Gastrocnemius medialis (tissue), 4 donors: ENCODE measurements at regions not wholly inside any gene's neighbourhood (a gene's known extent, or its start where the extent isn't known, plus 50 kb on each side); places are given as distances from the start of the nearest gene placed in this dataset.
"Not testable (repeated sequence)": the region's sequence is repeated elsewhere in the genome, so short reads cannot be mapped to it uniquely, and the experiment has no call there.

ENCODE experiments used
- ATAC-seq, 2 donors: fragments of 150-250 bp; one replicate each; pipeline ENCODE4 v1.9.1; 2016
- DNase-seq, 2 donors: peaks; one replicate each; pipeline ENCODE4 v3.0.0-alpha.2; 2019
- H3K27ac ChIP-seq, 4 donors: fragments of 200-600 bp; sonication (generic); 1 replicate in 1 of 4; 2 replicates in 3 of 4; pipeline ENCODE4 v1.5.1; 2016 to 2018; ENCODE audit warnings: mild to moderate bottlenecking in 2 of 4, moderate library complexity in 1 of 4
- H3K27me3 ChIP-seq, 3 donors: fragments of 200-600 bp; sonication (generic) in 2 of 3; 1 replicate in 1 of 3; 2 replicates in 2 of 3; pipeline versions ENCODE4 v1.5.1 to v1.6.0; 2016 to 2019; ENCODE audit warnings: mild to moderate bottlenecking in 1 of 3, moderate library complexity in 1 of 3
- H3K36me3 ChIP-seq, 2 donors: fragments of 200-600 bp; sonication (generic) in 1 of 2; one replicate each; pipeline ENCODE4 v1.5.1; 2017 to 2018
- H3K4me1 ChIP-seq, 2 donors: fragments of 200-600 bp; sonication (generic) in 1 of 2; one replicate each; pipeline ENCODE4 v1.5.1; 2016 to 2017; ENCODE audit warnings: mild to moderate bottlenecking in 2 of 2
- H3K4me3 ChIP-seq, 4 donors: fragments of 200-600 bp; sonication (generic) in 3 of 4; 1 replicate in 1 of 4; 2 replicates in 3 of 4; pipeline ENCODE4 v1.5.1; 2016 to 2019; ENCODE audit warnings: mild to moderate bottlenecking in 2 of 4
- H3K9me3 ChIP-seq, 3 donors: fragments of 200-600 bp; sonication (generic) in 2 of 3; 1 replicate in 1 of 3; 2 replicates in 2 of 3; pipeline ENCODE4 v1.5.1; 2016 to 2019
- CTCF ChIP-seq, 5 experiments: fragments of 450-650 bp in 3 of 5; fragments of 200-600 bp in 2 of 5; sonication (generic) in 2 of 5; IDR thresholded peaks in 4 of 5; conservative IDR thresholded peaks in 1 of 5; 1 replicate in 4 of 5; 2 replicates in 1 of 5; pipeline ENCODE4 v1.5.1; 2016 to 2019; ENCODE audit warnings: antibody characterized with exemption in 5 of 5, mild to moderate bottlenecking in 3 of 5, moderate library complexity in 3 of 5
- POLR2A ChIP-seq, 2 donors: fragments of 450-650 bp; IDR thresholded peaks; one replicate each; pipeline ENCODE4 v1.6.1; 2017; ENCODE audit warnings: antibody characterized with exemption in 2 of 2, mild to moderate bottlenecking in 2 of 2, moderate library complexity in 2 of 2
- in situ Hi-C, 4 donors: fragments of 200-750 bp; cut with MboI; loops; one replicate each; pipeline versions ENCODE4 v1.15.0 to v1.8.0; 2017; ENCODE audit warnings: low sequenced_read_pairs in 4 of 4
- intact Hi-C: fragments of 100-400 bp; cut with DNase I; formaldehyde crosslinking; loops from one replicate; pipeline ENCODE4 v1.15.1; 2023; ENCODE audit warnings: low total_unique reads

- TF ChIP-seq CTCF (IDR thresholded peaks at IDR 0.05 in 4 of 5, conservative IDR thresholded peaks at IDR 0.05 in 1 of 5) (no peak), POLR2A (IDR thresholded peaks at IDR 0.05) (no peak)
- in situ Hi-C loops: no loop called here
- no peaks in the 10 kb centered on the region for H3K4me1 ChIP-seq
- no peaks in the 10 kb centered on the region for H3K27me3 ChIP-seq
- H3K27ac ChIP-seq: no peak overlapping the region
- H3K9me3 ChIP-seq: no peaks in the 10 kb centered on the region
- ATAC-seq: no peak
- no peak for DNase-seq
- H3K36me3 ChIP-seq: no peaks in the 10 kb centered on the region
- intact Hi-C loops: no loop called here
- H3K4me3 ChIP-seq: no peak overlapping the region
These were observed 1712.7 kb downstream of the SLITRK5 start for GRCh38 chr13:89383891-89384290.

GRCh38 chr13:89393758-89394304, 1722.7 kb downstream of the SLITRK5 start:
- intact Hi-C loops (no loop called here), in situ Hi-C loops (no loop called here)
- Histone ChIP-seq H3K27ac (no peak overlapping the region), H3K36me3 (no peaks in the 10 kb centered on the region), H3K27me3 (no peaks in the 10 kb centered on the region), H3K9me3 (peaks cover 0 to 3% (median 0%) of the 10 kb centered on the region in 3 donors), H3K4me1 (no peaks in the 10 kb centered on the region), H3K4me3 (no peak overlapping the region)
- no peak for ATAC-seq
- no peak for TF ChIP-seq CTCF (IDR thresholded peaks at IDR 0.05 in 4 of 5, conservative IDR thresholded peaks at IDR 0.05 in 1 of 5)
- no peak for TF ChIP-seq POLR2A (IDR thresholded peaks at IDR 0.05)
- no peak for DNase-seq

- intact Hi-C loops: no loop called here
- H3K4me3 ChIP-seq: no peak overlapping the region
- TF ChIP-seq CTCF (IDR thresholded peaks at IDR 0.05 in 4 of 5, conservative IDR thresholded peaks at IDR 0.05 in 1 of 5) (no peak), POLR2A (IDR thresholded peaks at IDR 0.05) (no peak)
- no peaks in the 10 kb centered on the region for H3K27me3 ChIP-seq
- ATAC-seq (no peak), DNase-seq (no peak)
- H3K36me3 ChIP-seq: no peaks in the 10 kb centered on the region
- H3K4me1 ChIP-seq: no peaks in the 10 kb centered on the region
- peaks cover 0 to 3% (median 0%) of the 10 kb centered on the region in 3 donors for H3K9me3 ChIP-seq
- H3K27ac ChIP-seq: no peak overlapping the region
- in situ Hi-C loops: no loop called here
These were observed 1730.1 kb downstream of the SLITRK5 start for GRCh38 chr13:89401264-89401675.

- in situ Hi-C loops: no loop called here
- Histone ChIP-seq H3K27me3 (no peaks in the 10 kb centered on the region), H3K4me1 (no peaks in the 10 kb centered on the region), H3K36me3 (no peaks in the 10 kb centered on the region), H3K4me3 (no peak overlapping the region), H3K27ac (no peak overlapping the region), H3K9me3 (peaks cover 0 to 3% (median 0%) of the 10 kb centered on the region in 3 donors)
- TF ChIP-seq POLR2A (IDR thresholded peaks at IDR 0.05) (no peak), CTCF (IDR thresholded peaks at IDR 0.05 in 4 of 5, conservative IDR thresholded peaks at IDR 0.05 in 1 of 5) (no peak)
- DNase-seq (no peak), ATAC-seq (no peak)
- intact Hi-C loops: no loop called here
These were observed 1731.0 kb downstream of the SLITRK5 start for GRCh38 chr13:89402211-89402610.

- H3K9me3 ChIP-seq, H3K27me3 ChIP-seq, H3K4me3 ChIP-seq, H3K4me1 ChIP-seq, intact Hi-C loops, H3K36me3 ChIP-seq, ATAC-seq, H3K27ac ChIP-seq, in situ Hi-C loops, DNase-seq: not testable (repeated sequence)
These were observed 1734.9 kb downstream of the SLITRK5 start for GRCh38 chr13:89406096-89406495.
